ENCODE measurements at regions not wholly inside any gene's neighbourhood (a gene's known extent, or its start where the extent isn't known, plus 50 kb on each side); places are given as distances from the start of the nearest gene placed in this dataset.
"Not testable (repeated sequence)": the region's sequence is repeated elsewhere in the genome, so short reads cannot be mapped to it uniquely, and the experiment has no call there.

GRCh38 chr13:73547239-73547638 is 488.4 kb downstream of the KLF5 start:
- intact Hi-C loops (cut with DNase I): no loop called here
- DNase-seq (no peak), ATAC-seq (no peak)

- DNase-seq (no peak), ATAC-seq (no peak)
- intact Hi-C loops (cut with DNase I): no loop called here
Measured at GRCh38 chr13:73544175-73544574, 485.4 kb downstream of the KLF5 start.

- DNase-seq: no peak
- intact Hi-C loops (cut with DNase I): no loop called here
- no peak for ATAC-seq
Measured at GRCh38 chr13:73542446-73542845, 483.6 kb downstream of the KLF5 start.

DNA sequence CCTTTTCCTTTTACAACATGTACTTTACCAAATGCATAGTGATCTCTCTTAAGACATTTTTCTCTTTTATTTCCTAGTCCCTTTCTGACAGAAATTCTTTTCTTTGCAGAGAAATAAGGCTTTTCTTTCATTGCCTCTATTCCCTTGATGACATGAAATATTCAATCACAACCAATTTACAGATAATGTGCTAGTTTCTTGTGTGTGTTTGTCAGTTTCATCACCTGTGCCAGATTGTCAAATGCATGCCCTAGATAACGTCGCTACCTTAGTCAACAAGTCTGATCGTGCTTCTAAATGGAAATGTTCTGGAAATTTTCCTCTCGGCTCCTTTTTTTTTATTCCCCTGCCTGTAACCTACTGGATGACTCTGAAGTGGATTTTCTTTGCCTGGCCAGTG is 478.1 kb downstream of the KLF5 start:
- ATAC-seq (no peak), DNase-seq (no peak)
- intact Hi-C loops (cut with DNase I): no loop called here

GRCh38 chr13:73535341-73535740 is 476.5 kb downstream of the KLF5 start:
- intact Hi-C loops (cut with DNase I): no loop called here
- DNase-seq (no peak), ATAC-seq (no peak)

- no peak for ATAC-seq
- intact Hi-C loops (cut with DNase I): no loop called here
- no peak for DNase-seq
Measured at GRCh38 chr13:73532987-73533510, 474.2 kb downstream of the KLF5 start.

- intact Hi-C loops (cut with DNase I): no loop called here
- ATAC-seq (no peak), DNase-seq (no peak)
Measured at GRCh38 chr13:73532582-73532981, 473.8 kb downstream of the KLF5 start.

DNA sequence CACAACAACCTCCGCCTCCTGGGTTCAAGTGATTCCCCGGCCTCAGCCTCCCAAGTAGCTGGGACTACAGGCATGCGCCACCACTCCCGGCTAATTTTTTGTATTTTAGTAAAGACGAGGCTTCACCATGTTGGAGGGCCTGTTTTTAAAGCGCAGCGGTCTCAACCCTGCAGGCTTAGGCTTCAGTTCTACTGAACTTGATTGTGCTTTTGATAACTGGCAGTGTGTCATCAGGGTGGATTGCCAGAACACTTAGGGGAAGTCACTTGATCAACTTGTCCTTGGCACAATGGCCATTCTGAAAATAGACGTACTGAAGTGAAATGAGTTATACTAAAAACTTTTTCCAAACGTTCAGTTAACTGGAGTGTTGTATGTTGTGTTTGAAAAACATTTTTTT is 472.2 kb downstream of the KLF5 start:
- no peak for ATAC-seq
- intact Hi-C loops (cut with DNase I): no loop called here
- DNase-seq: no peak

GRCh38 chr13:73522937-73523336 is 464.1 kb downstream of the KLF5 start:
- ATAC-seq: no peak
- no peak for DNase-seq
- intact Hi-C loops (cut with DNase I): no loop called here

DNA sequence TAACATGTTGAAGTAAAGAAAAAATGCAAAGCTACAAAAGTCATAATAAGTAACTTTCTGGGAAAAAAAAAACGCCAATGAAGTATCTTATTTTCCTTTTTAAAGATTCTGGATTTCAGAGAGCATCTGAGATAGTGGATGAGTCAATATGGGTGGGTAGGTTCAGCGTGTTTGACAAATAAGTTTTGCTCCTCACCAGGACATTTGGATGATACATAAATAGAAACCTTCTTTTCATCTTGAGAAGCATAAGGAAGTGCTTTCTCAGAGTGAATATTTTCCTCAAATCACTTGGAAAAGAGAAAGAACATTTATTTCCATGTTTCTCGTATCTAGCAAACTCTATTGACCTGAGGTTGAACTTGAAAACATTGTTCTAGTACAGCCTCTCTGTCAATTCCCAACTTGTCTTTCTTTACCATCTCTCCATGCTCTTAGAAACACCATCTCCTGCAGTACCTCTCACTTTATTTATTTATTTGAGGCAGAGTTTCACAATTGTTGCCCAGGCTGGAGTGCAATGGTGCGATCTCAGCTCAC is 463.2 kb downstream of the KLF5 start:
- intact Hi-C loops (cut with DNase I): no loop called here
- ATAC-seq: no peak

GRCh38 chr13:73521290-73521624 is 462.5 kb downstream of the KLF5 start:
- ATAC-seq: no peak
- DNase-seq: no peak
- intact Hi-C loops (cut with DNase I): no loop called here

More for the DNA sequence above, 463.2 kb downstream of the KLF5 start:
- DNase-seq: no peak

- no peak for ATAC-seq
- intact Hi-C loops (cut with DNase I): no loop called here
- no peak for DNase-seq
Measured at GRCh38 chr13:73520566-73521289, 461.9 kb downstream of the KLF5 start.

- intact Hi-C loops (cut with DNase I); DNase-seq; ATAC-seq: not testable (repeated sequence)
Measured at GRCh38 chr13:73520135-73520534, 461.3 kb downstream of the KLF5 start.

DNA sequence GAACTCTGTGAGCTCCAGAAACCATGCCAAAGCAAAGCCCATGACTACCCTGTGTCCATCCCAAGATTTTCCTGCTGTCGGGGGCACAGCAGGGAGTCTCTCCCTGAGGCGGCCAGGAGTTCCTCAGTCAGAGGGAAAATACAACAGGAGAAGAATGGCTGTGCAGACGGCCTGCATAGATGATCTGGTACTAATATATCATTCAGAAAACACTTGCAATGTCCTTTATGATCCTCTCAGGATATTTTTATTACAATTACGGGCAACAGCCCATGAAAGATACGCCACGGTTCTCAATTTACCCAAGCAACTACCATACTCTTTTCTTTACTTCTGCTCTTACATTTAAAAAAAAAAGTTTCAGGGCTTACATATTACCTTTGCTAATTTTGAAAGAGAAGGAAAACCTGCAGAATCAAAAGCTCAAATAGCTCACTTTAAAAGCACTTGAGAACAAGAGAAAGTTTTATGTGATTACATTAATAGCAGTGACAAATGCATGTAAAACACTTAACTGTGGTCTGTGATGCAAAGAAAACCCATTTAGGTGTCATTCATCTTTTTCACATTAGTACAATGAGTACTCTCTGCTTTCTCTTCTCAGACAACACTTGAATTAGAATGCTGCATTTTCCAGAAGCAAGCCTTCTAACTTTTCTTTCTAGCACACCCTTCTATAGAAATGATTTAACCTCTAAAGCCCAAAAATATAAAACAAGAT is 460.8 kb downstream of the KLF5 start:
- ATAC-seq (no peak), DNase-seq (no peak)
- intact Hi-C loops (cut with DNase I): no loop called here

GRCh38 chr13:73517766-73518165 is 459.0 kb downstream of the KLF5 start:
- ATAC-seq: no peak
- intact Hi-C loops (cut with DNase I): no loop called here
- no peak for DNase-seq

GRCh38 chr13:73516731-73517130 is 457.9 kb downstream of the KLF5 start:
- no peak for ATAC-seq
- intact Hi-C loops (cut with DNase I): no loop called here
- no peak for DNase-seq

GRCh38 chr13:73514208-73514607 is 455.4 kb downstream of the KLF5 start:
- ATAC-seq (no peak), DNase-seq (no peak)
- intact Hi-C loops (cut with DNase I): no loop called here

DNA sequence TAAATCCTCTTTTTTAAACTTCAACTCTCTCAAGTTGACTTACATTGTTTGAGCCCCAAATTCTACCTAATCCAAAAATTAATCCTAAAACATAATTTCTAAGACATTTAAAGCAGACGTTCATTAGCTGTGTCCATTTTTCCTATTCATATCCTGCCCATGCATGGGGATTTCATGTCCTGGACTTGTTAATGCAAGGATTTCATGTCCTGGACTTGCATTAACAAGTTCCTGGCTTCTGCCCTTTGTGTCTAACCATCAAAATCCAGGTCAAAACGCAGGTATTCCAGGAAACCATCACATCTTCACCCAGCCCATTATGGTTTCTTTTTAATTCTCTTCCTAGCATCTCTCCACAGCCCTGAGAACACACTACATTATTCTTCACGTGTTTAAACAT is 454.9 kb downstream of the KLF5 start:
- DNase-seq: no peak
- no peak for ATAC-seq
- intact Hi-C loops (cut with DNase I): no loop called here

DNA sequence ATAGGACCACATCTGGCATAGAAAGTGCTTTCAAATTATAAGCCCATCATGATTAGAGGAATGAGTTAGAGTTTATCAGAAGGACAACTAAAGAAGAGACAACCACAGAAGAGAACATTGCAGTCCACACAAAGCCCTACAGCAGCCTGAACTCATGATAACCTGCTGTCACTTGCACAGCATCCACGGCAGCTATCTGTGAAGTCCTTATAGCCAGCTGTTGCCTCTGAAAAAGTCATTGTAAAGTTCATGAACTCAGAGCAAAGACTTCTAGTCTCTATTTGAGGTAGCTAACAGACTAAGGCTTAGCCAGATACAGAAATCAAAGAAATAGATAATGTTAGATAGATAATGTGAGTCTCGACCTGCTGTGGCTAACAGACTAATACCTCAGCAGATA is 450.0 kb downstream of the KLF5 start:
- intact Hi-C loops (cut with DNase I): no loop called here
- DNase-seq (no peak), ATAC-seq (no peak)

DNA sequence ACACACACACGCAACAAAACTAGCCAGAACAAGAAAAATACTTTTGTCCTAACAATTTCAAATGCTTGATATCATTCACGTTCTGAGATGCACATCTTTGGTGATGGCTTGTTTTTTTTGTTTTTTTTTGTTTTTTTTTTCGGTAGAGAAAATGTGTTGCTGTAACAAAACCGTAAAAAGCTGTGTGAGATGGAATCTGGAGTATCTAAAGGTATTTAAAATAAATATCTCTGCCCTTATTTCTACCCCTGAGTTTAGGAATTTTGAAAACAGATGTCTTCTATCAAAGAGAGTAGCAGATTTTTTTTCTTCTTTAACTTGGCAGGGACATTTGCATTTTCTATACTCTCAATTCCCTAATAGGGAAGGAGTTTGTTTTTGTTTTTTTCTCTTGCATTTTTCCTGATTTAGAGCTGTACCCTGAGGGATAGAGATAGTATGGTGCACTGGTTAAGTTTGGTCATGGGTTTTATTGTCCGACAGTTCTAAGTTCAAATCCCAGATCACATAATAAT is 446.6 kb downstream of the KLF5 start:
- ATAC-seq (no peak), DNase-seq (no peak)
- intact Hi-C loops (cut with DNase I): no loop called here
